CD4-positive, alpha-beta T cell treated with Interleukin-21 for 1 hour (primary cell): ENCODE measurements at regions not wholly inside any gene's neighbourhood (a gene's known extent, or its start where the extent isn't known, plus 50 kb on each side); places are given as distances from the start of the nearest gene placed in this dataset.

Experiments
- DNase-seq: peaks from one replicate; pipeline ENCODE4 v3.0.0-alpha.2; 2020

DNA sequence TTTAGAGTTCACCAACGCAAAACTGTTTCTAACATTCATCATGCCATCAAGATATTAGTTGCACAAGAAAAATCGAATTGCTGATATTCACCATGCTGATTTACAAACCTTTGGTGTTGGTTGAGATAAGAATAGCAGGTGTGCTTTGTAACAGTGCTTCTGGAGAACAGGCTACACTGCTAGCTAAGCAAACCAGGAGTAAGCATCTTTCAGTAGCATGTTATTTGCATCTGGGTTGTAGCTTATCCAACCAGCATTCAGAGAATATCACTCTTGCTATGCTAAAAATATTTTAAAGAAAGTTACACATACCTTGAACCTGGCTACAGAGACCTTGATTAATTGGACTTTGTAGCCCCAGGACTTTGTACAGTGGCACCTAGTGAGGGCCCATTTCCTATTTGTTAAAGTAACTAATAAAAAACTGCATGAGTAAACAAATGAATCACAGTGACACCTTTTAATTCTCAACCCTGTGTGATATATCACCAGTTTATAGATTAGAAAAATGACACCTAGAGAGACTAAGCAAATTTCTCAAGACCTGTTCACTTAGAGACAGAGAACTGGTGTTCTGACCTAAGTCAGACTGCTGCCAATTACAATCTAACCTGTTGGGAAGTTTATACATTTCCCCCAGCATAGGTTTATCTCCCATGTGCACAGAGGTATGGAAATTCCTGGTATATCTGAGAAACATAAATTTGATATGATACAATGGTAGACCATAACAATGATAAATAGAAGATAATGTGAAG lies 435.5 kb upstream of the TGFBR2 start:
- DNase-seq, result no peak

DNA sequence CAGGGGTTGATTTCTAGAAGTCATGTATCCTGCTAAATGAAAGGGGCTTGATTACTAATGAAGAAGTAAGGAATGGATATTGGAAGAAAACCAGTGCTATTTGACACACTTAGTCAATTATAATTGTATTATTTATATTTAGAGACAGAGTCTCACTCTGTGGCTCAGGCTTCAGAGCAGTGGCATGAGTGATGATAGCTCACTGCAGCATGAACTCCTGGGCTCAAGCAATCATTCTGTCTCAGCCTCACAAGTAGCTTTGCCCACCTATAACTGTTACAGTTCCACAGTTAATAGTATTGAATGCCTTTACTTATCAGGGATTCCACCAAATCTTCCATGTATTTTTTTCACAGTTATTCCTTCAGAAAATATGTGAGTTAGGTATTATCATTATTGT lies 432.0 kb upstream of the TGFBR2 start:
- DNase-seq, result no peak

DNA sequence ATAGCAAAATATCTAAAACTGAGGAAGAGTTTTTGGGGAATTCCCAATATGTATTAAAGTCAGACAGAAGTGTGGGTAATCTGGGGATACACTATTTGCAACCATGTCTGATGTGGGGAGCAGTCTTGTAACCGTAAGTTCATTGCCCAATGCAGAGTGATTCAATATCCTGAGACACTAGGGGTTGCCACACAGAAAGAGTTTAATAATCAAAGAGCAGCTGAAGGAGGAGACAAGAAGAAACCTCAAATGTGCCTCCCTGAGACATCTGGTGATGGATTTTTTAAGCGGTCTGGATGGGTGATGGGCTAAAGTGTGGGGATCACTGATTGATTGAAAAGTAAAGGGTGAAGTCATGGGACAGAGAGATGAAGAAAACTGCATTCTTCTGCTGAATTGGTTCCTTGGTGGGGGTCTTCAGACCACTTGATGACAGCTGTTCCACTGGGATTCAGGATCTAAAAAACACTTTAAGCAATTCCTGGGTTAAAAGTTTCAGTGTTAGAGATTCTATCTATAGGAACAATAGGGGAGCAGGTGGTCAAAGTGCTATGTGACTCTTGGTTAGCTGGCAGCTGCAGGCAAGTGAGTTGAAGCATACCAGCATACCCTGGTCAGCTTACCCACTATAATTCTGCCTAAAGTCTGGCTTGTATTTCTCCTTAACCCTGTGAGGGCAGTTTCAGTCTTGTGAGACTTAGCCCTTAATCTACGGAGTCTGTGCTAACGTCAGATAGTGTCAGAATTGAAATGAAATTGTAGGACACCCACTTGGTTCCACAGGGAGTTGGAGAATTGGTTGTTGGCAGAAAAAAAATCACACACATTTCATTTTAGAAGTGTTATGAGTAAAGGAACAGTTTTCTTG lies 425.9 kb upstream of the TGFBR2 start:
- no peak for DNase-seq

DNA sequence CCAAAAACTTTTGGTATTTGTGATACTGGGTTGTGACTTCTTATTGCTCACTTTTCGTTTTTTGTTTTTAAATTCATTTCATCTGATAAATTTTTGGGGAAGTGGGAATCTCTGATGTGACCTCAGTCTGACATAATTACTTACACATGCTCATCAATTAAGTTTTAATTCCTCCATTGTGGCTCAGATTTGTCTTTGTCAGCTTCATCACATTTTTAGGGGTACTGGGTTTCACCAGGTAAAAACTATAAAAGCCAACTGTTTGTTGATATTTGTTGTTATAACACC lies 425.3 kb upstream of the TGFBR2 start:
- DNase-seq, result no peak

DNA sequence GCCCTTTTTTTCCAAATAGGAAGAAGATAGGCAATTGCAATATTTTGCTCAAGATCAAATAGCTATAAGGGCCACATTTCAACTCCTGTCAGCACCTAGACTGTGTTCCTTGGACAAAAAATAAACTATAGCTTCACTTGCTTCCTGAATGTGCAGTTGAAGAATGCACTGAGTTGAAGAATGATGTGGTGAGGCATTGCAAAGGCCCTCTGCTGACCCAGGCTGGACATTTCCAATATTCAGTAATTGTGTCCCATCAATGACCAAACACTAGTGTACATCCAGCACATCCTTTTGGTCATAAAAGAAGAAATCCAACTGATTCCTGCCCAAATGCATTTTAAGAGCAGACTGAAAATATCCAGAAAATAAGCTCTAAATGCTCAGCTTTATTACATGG lies 424.8 kb upstream of the TGFBR2 start:
- no peak for DNase-seq

DNA sequence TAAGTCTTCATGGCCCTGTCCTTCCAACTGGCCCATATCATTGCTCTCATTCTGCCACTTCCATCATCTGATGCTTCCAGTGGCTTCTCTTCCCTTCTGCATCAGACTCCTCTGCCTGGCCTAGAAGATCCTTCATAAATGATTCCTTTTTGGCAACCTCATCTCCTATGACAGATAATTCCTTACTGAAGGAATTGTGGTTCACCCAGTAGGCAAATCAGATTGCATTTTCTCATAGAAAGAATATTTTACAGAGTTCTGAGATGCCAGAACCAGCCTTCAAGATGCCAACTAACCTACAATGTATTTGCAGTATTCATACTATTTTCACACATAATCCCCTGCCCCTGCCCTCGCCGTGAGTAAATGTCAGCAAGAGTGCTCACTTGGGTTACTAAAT lies 423.0 kb upstream of the TGFBR2 start:
- DNase-seq, result no peak

DNA sequence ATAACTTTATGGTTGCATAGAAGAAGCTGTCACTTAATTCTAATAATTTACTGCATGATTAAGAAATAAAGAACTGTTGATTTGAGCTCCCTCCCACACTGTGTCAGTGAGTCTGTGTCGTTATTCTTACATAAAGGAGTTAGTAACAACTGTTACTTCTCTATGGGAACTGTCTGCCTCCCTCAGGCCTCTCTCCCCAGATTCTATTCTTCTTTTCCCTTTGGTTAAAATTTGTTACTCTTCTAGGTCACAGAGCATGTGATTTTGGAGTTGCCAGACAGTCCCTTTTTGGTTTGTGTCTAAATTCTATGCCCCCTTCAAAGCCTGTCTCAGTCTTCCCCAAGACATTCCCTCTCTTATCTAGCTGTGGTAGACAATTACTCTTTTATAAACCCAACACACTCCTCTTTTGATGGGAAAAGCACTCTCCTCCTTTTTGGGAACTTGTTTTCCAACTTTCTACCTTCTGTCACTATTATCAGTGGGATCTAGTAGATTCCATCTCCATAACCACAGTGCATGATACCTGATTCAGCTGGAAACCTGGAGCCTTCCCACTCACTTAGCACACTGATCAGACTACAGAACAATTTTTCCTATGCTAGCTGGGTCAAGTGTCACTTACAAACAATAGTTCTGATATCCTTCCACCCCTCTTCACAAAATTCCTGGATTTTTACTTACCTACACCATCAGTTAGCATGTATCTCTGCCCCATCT lies 422.1 kb upstream of the TGFBR2 start:
- no peak for DNase-seq

DNA sequence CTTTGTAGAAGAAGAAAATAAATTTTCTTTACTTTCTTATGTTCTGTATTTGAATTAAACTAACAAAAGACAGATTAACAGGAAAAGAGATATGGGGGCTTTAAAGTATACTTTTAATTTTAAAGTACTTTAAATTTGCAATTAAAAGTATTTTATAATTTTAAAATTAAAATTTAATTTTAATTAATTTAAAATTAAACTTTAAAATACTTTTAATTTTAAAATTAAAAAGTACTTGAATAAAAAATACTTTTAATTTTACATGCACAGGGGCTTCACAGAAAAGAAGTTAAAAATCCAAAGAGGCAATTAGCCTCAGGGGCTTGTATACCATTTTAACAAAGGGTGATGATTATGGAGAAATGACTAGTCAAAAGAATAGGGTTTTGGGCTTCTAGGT lies 420.5 kb upstream of the TGFBR2 start:
- no peak for DNase-seq

DNA sequence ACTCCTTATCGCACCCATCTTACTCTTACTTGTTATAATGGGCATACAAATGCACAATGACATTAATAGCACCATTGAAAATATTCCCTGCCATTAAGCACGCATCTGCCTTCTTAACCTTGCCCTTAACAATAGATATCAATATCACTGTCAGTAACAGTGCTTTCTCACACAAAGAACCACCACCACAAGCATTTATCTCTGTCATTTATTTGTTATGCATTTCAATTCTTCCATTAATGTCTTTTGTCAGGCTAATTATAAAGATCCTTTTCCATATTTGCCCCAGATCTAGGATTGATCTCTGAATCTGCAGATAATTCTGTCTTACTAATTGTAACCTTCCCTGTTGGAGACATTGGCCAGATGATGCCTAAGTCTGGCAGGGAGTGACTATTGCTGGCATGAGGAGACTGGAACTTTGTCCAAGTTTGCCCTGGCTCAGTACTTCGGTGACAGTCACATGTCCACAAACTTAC lies 419.6 kb upstream of the TGFBR2 start:
- DNase-seq, result no peak

DNA sequence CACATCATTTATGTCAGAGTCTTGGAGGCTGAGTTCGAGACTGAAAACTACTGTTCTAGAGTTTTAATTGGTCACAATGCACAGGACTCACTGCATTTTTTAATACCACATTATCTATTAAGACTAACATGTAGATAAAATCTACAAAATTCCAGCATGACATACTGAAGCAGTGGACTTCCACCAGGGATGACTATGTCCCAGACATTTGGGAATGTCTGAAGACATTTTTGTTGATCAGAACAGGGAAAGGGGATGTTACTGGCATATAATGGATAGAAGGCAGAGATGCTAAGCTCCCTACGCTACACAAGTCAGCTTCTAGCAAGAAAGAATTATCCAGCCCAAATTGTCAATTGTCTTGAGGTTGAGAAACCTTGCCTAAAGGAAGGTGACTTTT lies 419.0 kb upstream of the TGFBR2 start:
- DNase-seq, result no peak

DNA sequence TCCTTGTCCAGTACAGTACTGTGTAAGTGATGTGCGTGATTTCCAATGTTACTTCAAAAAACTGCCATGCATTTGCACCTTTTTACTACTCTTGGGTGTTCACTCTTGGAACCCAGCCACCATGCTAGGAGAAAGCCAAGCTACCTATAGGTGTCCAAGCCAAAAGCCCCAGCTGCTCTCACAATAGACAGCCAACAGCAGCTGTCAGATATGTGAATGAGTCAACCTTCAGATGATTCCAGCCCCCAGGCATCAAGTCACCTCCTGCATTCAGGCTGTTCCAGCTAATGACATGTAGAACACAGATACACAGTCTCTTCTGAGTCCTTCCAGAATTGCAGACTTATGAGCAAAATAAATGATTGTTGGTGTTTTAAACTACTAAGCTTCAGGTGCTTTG lies 417.7 kb upstream of the TGFBR2 start:
- DNase-seq, result no peak

DNA sequence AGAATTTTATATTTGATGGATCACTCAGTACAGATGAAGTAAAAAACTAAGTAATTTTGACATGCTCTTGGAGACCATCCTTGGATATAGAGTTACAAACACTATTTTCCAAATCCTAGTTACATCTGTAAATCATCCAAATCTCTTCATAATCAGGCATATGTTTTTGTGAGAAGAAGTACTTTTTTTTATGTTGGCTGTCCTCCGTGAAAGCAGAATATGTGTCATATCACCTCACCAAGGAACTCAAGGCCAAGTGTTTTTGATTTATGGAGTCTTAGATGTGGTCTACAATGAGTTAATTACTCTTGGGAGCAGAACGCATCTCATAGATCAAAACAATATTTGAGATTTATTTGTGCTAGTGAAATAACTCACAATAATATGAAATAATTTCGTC lies 416.5 kb upstream of the TGFBR2 start:
- no peak for DNase-seq

DNA sequence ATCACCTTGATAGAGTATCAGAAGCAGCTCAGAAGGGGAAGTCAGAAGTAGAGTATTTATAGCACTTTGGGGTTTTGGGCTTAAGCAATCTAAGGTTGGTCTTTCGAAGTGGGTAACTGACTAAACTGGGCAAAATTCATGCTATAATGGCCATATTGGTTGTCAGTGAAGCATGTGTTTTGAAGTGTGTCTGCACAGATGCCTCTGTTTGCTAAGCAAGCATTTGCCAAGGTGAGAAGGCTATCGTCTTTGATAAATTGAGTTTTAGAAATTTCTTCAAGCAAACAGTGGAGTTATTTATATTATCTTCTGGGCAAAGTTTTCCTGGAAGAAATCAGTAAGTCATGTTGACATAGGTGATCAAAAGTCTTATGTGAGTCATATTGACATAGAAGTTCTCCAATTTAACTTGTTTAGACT lies 412.8 kb upstream of the TGFBR2 start:
- no peak for DNase-seq

DNA sequence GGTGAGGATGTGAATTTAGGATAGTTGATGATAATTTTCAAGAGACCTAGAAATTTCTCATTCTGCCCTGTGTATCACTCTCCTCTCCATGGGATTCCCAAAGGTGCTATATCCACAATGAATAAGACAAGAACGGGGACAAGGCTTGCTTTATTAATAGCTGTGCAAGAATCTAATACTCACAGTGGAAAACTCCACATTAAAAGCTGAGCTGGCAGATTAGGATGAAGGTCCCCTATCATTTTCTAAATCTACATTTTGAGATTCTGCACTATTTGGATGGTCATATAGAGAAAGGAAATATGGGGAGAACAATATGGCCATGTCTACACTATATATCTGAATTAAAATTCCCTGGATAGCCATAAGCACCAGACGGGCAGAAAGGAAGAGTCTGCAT lies 411.0 kb upstream of the TGFBR2 start:
- no peak for DNase-seq

DNA sequence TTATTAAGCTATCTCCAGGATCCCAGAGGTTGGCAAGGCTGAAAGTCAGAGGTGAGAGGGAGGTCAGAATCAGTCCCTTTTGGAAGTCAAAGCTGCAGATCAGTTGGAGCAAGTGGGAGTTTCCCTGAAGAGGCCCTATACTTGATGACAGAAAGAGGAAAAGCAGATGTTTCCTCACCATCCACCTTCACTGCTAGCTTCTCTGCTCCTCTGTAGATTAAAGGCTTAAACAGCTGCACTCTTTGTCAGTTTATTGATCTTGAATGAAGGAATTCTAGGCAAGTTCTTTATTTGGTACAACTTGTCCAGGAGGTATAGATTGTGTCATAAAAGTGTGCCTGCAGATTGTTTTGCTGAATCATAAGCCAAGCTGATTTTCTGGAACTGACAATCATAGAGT lies 408.2 kb upstream of the TGFBR2 start:
- DNase-seq, result no peak

DNA sequence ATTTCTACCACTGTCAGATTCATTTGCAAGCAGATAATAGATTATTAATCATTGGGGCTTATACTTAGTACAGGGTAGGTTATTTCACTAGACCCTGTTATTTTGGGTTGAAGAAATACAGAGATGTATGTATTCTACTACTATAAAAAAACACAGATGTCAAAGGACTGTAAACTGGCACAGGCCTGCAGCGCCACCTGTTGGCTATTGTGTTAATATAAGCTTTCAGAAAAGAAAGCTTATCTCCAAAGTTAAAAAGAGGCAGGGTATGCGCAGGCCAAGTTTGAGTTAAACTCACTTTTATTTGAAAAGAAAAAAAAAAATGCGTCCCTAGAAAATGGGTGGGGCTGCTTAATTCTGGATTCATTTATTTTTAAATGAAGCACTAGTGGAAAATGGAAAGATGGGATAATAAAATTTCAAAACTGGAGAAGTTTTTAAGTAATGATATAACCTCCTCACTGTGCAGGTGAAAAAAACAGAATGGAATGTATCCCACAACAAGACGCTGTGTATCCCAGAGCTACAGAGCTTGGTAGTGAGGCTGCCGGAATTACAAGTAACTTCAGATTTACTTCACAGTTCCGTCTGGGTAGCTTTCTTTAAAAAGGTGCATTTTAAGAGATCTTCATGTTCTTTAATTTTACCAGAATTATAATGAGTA lies 407.2 kb upstream of the TGFBR2 start:
- DNase-seq, result peak; percentile 52

DNA sequence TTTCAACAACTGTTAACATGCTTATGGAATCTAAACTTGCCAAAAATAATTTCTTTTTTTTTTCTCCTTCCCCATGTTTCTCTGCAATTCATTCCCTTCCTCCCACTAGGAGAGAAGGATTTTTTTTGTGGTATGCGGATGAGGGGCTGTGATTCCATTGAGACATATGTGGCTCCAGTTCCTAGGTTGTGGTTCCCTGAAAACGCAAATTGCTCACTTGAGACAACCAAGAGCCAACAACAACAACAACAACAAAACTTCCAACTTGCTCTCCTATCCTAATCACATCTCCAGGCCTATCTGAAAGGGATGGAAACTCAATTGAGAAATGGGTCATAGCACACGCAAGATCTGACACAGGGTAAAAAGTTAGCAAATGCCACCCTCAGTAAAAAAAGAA lies 406.5 kb upstream of the TGFBR2 start:
- DNase-seq, result no peak

DNA sequence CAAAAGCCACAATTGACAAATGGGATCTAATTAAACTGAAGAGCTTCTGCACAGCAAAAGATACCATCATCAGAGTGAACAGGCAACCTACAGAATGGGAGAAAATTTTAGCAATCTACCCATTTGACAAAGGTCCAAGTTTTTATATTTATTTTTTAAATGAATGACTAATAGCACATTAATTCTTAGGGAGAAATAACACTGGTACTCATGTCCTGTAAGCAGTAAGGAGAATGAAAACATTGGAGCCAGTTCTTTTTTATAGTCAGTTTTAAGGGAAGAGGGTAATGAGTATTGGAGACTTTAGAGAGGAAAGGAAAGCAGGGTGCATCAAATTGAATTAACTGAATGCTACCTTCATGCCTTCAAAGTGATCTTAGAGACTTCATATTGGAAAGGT lies 404.7 kb upstream of the TGFBR2 start:
- DNase-seq, result no peak

DNA sequence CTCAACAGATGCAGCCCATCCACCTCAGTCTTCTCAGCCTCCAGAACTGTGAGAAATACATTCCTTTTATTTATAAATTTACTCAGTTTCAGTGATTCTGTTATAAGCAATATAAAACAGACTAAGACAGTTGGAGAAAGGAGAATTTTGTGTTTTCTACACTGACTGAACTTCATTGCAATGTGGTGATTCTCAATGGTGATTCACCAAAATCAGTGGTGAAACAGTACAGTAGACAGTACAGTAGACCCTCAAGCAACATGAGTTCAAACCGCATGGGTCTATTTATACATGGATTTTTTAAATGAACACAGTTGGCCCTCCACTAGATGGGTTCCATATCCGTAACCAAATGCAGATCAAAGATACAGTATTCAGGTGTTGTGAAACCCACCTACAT lies 403.1 kb upstream of the TGFBR2 start:
- no peak for DNase-seq

DNA sequence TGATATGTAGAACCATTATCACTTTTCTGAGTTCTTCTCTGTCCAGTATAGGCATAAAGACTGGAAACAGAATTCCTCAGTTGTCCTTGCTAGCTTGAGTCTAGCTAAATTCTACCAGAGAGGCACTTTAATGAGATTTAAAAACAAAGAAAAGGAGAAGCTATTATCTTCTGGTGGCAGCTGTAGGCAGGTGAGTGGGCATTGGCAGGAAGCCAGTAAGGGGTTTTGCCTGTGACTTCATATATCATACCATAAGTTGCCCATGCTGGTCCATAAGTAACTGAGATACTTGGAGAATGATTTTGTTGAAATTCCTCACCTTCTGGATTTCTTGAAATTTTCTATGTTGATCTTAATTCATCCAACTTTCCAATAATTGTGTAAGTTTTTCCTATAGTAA lies 402.3 kb upstream of the TGFBR2 start:
- no peak for DNase-seq

DNA sequence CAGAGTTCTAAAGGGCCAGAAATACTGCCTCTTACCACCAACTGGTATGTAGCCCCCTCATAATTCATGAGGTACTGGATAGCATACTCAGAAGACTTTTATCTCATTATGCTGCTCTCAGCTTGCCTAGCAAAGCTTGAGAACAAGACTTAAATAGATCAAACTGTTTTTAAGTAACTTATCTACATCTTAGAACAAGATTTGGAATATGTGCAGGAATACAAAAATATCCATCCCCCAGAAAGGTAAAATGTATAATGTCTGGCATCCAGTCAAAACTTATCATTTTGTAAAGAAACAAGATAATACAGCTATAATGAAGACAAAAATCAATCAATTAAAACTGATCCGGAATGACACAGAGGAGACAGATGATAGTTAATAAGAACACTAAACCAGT lies 400.4 kb upstream of the TGFBR2 start:
- no peak for DNase-seq

DNA sequence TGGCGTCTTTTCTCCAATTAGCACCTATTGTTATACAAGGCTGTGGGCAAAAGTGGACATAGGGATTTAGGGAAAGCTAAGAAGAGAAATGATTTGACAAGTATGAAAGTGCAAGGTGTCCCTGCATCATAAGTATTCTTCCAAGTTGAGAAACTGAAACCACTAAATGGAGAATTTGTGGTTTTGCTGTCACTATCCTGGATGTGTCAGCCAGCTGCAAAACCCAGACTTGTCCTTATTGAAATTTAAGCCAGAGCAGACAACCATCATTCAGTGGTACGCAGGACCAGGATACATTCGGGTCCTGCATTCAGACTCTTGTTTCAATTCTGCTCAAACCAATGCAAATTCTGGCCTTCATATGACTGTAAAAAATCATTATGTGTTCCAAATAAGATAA lies 384.8 kb upstream of the TGFBR2 start:
- DNase-seq, result no peak

DNA sequence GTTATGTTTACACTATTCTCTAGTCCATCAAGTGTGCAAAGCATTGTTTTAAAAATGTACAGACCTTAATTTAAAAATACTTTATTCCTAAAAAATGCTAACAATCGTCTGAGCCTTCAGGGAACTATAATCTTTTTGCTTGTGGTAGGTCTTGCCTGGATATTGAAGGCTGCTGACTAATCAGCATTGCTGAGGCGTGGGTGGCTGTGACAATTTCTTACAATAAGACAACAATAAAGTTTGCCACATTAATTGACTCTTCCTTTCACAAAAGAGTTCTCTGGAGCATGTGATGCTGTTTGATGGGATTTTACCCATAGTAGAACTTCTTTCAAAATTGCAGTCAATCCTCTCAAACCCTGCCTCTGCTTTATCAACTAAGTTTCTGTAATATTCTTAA lies 384.0 kb upstream of the TGFBR2 start:
- no peak for DNase-seq
